Ascending aorta (tissue), 2 donors: ENCODE measurements at regions not wholly inside any gene's neighbourhood (a gene's known extent, or its start where the extent isn't known, plus 50 kb on each side); places are given as distances from the start of the nearest gene placed in this dataset.

Source experiments
- DNase-seq, 2 donors: peaks; one replicate each; pipeline ENCODE4 v3.0.0-alpha.2; 2019; ENCODE audit warnings: low spot score in 2 of 2
- H3K27ac ChIP-seq, 2 donors: fragments of 200-600 bp; sonication (generic); one replicate each; pipeline ENCODE4 v1.5.1; 2016 to 2017; ENCODE audit warnings: mild to moderate bottlenecking in 1 of 2
- H3K27me3 ChIP-seq: fragments of 200-600 bp; sonication (generic); one replicate; pipeline ENCODE4 v1.5.1; 2017
- H3K36me3 ChIP-seq, 2 donors: fragments of 200-600 bp; sonication (generic); one replicate each; pipeline ENCODE4 v1.5.1; 2016
- H3K4me1 ChIP-seq, 2 donors: fragments of 200-600 bp; sonication (generic); one replicate each; pipeline ENCODE4 v1.5.1; 2016 to 2017; ENCODE audit warnings: mild to moderate bottlenecking in 1 of 2
- H3K4me3 ChIP-seq, 2 donors: fragments of 200-600 bp; sonication (generic); one replicate each; pipeline ENCODE4 v1.5.1; 2016 to 2017; ENCODE audit warnings: mild to moderate bottlenecking in 1 of 2
- H3K9me3 ChIP-seq, 2 donors: fragments of 200-600 bp; sonication (generic); one replicate each; pipeline ENCODE4 v1.5.1; 2016
- intact Hi-C: fragments of 100-400 bp; cut with DNase I; formaldehyde crosslinking; loops from one replicate; pipeline ENCODE4 v1.15.1; 2023
- TF ChIP-seq, protein P1 (sequence below), 3 experiments: fragments of 200-600 bp in 2 of 3; fragments of 450-650 bp in 1 of 3; sonication (generic) in 2 of 3; IDR thresholded peaks; one replicate each; pipeline ENCODE4 v1.5.1; 2016 to 2019; ENCODE audit warnings: antibody characterized with exemption in 3 of 3, mild to moderate bottlenecking in 1 of 3, moderate library complexity in 1 of 3

DNA sequence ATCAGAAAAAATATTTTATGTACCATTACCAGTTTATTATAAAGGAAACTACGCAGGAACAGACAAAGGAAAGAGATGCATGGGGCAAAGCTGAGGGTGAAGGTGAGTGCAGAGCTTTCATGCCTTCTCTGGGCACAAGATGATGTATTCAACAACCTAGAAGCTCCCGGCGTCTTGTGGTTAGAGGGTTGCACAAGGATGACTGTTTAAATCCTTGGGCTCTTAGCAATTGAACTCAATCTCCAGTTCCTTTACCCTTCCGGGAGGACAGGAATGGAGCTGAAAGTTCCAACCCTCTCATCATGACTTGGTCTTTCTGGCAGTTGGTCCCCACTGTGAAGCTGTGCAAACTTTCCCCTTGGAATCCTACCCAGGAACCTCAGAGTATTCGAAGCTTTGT, 542.0 kb downstream of the EPHA3 start:
- no peak overlapping the region for H3K27ac ChIP-seq
- no peaks in the 10 kb centered on the region for H3K4me1 ChIP-seq
- H3K4me3 ChIP-seq, result no peak overlapping the region
- no peaks in the 10 kb centered on the region for H3K36me3 ChIP-seq
- H3K27me3 ChIP-seq, result no peaks in the 10 kb centered on the region
- DNase-seq, result no peak
- TF ChIP-seq, protein P1, sequence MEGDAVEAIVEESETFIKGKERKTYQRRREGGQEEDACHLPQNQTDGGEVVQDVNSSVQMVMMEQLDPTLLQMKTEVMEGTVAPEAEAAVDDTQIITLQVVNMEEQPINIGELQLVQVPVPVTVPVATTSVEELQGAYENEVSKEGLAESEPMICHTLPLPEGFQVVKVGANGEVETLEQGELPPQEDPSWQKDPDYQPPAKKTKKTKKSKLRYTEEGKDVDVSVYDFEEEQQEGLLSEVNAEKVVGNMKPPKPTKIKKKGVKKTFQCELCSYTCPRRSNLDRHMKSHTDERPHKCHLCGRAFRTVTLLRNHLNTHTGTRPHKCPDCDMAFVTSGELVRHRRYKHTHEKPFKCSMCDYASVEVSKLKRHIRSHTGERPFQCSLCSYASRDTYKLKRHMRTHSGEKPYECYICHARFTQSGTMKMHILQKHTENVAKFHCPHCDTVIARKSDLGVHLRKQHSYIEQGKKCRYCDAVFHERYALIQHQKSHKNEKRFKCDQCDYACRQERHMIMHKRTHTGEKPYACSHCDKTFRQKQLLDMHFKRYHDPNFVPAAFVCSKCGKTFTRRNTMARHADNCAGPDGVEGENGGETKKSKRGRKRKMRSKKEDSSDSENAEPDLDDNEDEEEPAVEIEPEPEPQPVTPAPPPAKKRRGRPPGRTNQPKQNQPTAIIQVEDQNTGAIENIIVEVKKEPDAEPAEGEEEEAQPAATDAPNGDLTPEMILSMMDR (IDR thresholded peaks at IDR 0.05), result no peak
- intact Hi-C loops, result no loop called here
- no peaks in the 10 kb centered on the region for H3K9me3 ChIP-seq

- no peaks in the 10 kb centered on the region for H3K36me3 ChIP-seq
- H3K9me3 ChIP-seq, result peaks cover 0 to 9% of the 10 kb centered on the region in 2 donors
- H3K4me3 ChIP-seq, result no peak overlapping the region
- H3K27me3 ChIP-seq, result no peaks in the 10 kb centered on the region
- DNase-seq, result no peak
- no peaks in the 10 kb centered on the region for H3K4me1 ChIP-seq
- H3K27ac ChIP-seq, result no peak overlapping the region
- TF ChIP-seq, protein P1 (IDR thresholded peaks at IDR 0.05), result no peak
- intact Hi-C loops, result no loop called here
Measured at GRCh38 chr3:89654031-89654430, 546.6 kb downstream of the EPHA3 start.

DNA sequence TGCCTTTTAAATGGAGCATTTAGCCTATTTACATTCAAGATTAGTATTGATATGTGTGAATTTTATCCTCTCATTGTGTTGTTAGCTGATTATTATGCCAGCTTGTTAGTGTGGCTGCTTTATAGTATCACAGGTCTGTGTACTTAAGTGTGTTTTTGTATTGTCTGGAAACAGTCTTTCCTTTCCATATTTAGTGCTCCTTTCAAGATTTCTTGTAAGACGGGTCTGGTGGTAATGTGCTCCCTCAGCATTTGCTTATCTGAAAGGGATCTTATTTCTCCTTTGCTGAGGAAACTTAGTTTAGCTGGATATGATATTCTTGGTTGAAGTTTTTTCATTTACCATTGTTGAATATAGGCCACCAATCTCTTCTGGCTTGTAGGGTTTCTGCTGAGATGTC, 549.0 kb downstream of the EPHA3 start:
- TF ChIP-seq, protein P1 (IDR thresholded peaks at IDR 0.05), result no peak
- Histone ChIP-seq H3K9me3 (peaks cover 0 to 9% of the 10 kb centered on the region in 2 donors), H3K4me1 (no peaks in the 10 kb centered on the region), H3K27me3 (no peaks in the 10 kb centered on the region), H3K4me3 (no peak overlapping the region), H3K27ac (no peak overlapping the region), H3K36me3 (no peaks in the 10 kb centered on the region)
- intact Hi-C loops, result no loop called here
- DNase-seq, result no peak

- no peak for DNase-seq
- TF ChIP-seq, protein P1 (IDR thresholded peaks at IDR 0.05), result no peak
- Histone ChIP-seq H3K36me3 (no peaks in the 10 kb centered on the region), H3K27me3 (no peaks in the 10 kb centered on the region), H3K4me3 (no peak overlapping the region), H3K9me3 (no peaks in the 10 kb centered on the region), H3K27ac (no peak overlapping the region), H3K4me1 (no peaks in the 10 kb centered on the region)
- intact Hi-C loops, result no loop called here
Measured at GRCh38 chr3:89679686-89680085, 572.3 kb downstream of the EPHA3 start.

DNA sequence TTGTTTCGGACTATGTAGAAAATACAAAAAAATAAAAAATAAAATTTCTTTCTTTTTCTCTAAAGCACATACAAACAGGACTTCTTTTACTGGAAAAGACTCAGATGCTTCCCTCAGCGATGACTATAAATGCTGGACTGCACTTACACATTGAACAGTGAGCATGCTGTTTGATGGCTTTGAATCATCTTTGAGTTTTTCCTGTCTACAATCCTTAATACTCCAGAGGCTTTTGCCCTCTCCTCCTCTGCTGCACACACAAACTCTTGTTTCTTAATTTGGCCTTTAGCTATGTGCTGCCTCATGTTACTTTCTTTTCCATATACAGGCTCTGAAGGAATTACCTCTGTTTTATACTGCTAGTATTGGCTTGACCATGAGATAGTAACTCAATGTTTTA, 575.1 kb downstream of the EPHA3 start:
- no peak overlapping the region for H3K27ac ChIP-seq
- TF ChIP-seq, protein P1 (IDR thresholded peaks at IDR 0.05), result no peak
- H3K36me3 ChIP-seq, result no peaks in the 10 kb centered on the region
- DNase-seq, result no peak
- intact Hi-C loops, result no loop called here
- H3K9me3 ChIP-seq, result no peaks in the 10 kb centered on the region
- H3K4me1 ChIP-seq, result no peaks in the 10 kb centered on the region
- no peaks in the 10 kb centered on the region for H3K27me3 ChIP-seq
- H3K4me3 ChIP-seq, result no peak overlapping the region

DNA sequence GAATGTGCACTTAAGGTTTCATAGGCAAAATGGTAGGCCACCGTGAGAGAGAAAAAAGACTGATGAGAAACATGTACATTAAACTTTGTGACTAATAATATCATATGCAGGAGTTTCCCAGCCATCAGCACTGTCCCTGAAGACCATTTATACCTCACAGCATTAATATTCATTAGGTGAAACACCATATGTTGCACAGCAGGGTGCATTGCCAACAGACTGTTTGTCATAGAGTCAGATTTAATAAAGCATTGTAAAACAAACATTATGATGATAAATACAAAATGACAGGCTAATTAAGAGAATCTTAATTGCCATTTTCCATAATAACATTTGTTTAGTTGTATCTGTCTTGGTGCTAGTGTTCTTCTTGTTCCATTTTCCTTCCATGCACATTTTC, 578.3 kb downstream of the EPHA3 start:
- DNase-seq, result no peak
- TF ChIP-seq, protein P1 (IDR thresholded peaks at IDR 0.05), result no peak
- Histone ChIP-seq H3K27me3 (no peaks in the 10 kb centered on the region), H3K9me3 (no peaks in the 10 kb centered on the region), H3K36me3 (no peaks in the 10 kb centered on the region), H3K27ac (no peak overlapping the region), H3K4me3 (no peak overlapping the region), H3K4me1 (no peaks in the 10 kb centered on the region)
- intact Hi-C loops, result no loop called here
